ENCODE measurements at regions not wholly inside any gene's neighbourhood (a gene's known extent, or its start where the extent isn't known, plus 50 kb on each side); places are given as distances from the start of the nearest gene placed in this dataset.

- no peak for DNase-seq (ENCODE audit: low read depth)
- no peak overlapping the region for H3K4me3 ChIP-seq (ENCODE audit: low read depth, low read length)
- no peak for TF ChIP-seq CTCF (IDR thresholded peaks at IDR 0.05; ENCODE audit: low read depth, low read length, missing control alignments)
Observed at GRCh38 chr15:39250001-39250400, 330.9 kb upstream of the THBS1 start.

- TF ChIP-seq CTCF (IDR thresholded peaks at IDR 0.05; ENCODE audit: low read depth, low read length, missing control alignments), result no peak
- no peak overlapping the region for H3K4me3 ChIP-seq (ENCODE audit: low read depth, low read length)
- DNase-seq (ENCODE audit: low read depth), result no peak
Observed at GRCh38 chr15:39250460-39251186, 330.3 kb upstream of the THBS1 start.

- no peak for TF ChIP-seq CTCF (IDR thresholded peaks at IDR 0.05; ENCODE audit: low read depth, low read length, missing control alignments)
- no peak for DNase-seq (ENCODE audit: low read depth)
- H3K4me3 ChIP-seq (ENCODE audit: low read depth, low read length), result no peak overlapping the region
Observed at GRCh38 chr15:39251413-39252133, 329.3 kb upstream of the THBS1 start.

GRCh38 chr15:39252134-39252470 is 328.8 kb upstream of the THBS1 start:
- no peak for TF ChIP-seq CTCF (IDR thresholded peaks at IDR 0.05; ENCODE audit: low read depth, low read length, missing control alignments)
- no peak for DNase-seq (ENCODE audit: low read depth)

GRCh38 chr15:39253552-39253951 is 327.3 kb upstream of the THBS1 start:
- no peak for TF ChIP-seq CTCF (IDR thresholded peaks at IDR 0.05; ENCODE audit: low read depth, low read length, missing control alignments)
- H3K4me3 ChIP-seq (ENCODE audit: low read depth, low read length), result no peak overlapping the region
- no peak for DNase-seq (ENCODE audit: low read depth)

More at GRCh38 chr15:39252134-39252470, 328.8 kb upstream of the THBS1 start:
- no peak overlapping the region for H3K4me3 ChIP-seq (ENCODE audit: low read depth, low read length)

- TF ChIP-seq CTCF (IDR thresholded peaks at IDR 0.05; ENCODE audit: low read depth, low read length, missing control alignments), result no peak
- H3K4me3 ChIP-seq (ENCODE audit: low read depth, low read length), result no peak overlapping the region
- DNase-seq (ENCODE audit: low read depth), result no peak
Observed at GRCh38 chr15:39254181-39254580, 326.7 kb upstream of the THBS1 start.
